Fibroblast of skin of scalp (primary cell): ENCODE measurements at regions not wholly inside any gene's neighbourhood (a gene's known extent, or its start where the extent isn't known, plus 50 kb on each side); places are given as distances from the start of the nearest gene placed in this dataset.
"Not testable (repeated sequence)": the region's sequence is repeated elsewhere in the genome, so short reads cannot be mapped to it uniquely, and the experiment has no call there.

ENCODE experiments used
- DNase-seq: peaks from one replicate; pipeline ENCODE4 v3.0.0-alpha.2; 2013

DNA sequence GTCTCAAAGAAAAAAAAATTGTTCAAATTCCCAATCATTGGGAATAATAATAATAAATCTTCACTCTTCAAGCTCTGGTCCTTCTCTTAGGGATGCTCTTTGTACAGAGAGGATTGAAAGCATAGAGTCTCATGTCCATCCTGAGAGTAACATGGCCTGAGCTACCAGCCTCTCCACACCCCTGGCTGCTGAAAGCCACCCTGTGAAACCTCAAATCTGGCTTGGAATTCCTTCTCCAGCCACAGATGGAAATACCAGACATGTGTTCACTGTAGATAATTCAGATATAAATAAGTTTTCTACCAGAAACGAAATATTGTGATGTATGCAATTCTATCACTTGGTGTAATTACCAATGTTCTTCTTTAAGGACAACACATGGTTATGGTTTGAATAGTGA is 140.6 kb downstream of the ARSF start:
- no peak for DNase-seq

DNA sequence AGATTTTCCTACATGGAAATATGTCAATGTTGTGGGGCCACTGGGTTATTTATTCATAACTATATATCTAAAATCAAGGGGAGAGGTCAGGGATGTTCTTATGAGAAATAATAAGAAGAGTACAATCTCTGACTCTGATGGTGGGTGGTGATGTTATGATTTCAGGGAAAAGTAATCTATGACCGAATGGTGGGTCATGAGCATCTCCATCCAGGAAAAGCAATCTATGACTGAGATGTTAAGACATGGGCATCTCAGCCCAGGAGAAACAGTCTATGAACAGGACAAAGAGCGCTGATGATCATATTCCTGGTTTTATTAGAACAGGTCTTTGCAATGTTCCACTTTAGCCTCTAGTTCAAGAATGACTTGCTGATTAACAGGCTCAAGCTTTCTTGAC is 137.1 kb downstream of the ARSF start:
- no peak for DNase-seq

DNA sequence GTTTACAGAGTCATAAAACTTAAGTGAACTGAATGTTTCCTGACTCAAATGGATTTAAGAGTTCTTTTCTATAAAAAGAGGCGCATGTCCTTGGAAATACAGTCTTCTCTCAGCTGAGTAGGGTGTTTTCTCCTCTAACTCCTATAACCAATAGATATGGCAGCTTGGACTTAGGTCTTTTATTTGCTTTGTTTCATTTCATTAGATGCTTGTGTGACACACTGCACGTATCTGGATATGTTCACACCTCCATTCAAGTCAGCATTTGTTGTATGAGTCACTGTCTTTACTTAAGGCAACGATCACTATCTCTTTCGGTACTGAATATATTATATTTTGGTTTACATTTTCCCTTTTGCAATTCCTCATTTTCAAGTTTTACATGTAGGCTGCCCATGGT is 136.6 kb downstream of the ARSF start:
- DNase-seq = no peak

DNA sequence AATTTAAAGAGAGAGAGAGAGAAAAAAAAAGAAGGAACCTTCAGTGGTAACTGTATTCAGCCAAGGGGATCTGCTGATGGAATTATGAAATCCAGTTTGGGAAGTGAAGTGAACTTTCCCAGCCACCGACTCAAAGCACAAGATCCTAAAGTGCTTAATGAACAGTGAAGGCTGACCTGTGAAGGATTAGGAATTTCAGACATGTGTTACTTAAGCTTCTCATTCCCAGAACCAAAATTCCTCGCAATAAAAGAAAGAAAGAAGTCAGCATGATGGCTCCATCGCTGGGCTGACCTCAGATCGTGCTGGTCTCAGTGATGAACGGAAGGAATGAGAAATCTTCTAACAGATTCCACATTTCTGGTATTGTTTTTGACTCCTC is 135.2 kb downstream of the ARSF start:
- peak; percentile 73 for DNase-seq

DNA sequence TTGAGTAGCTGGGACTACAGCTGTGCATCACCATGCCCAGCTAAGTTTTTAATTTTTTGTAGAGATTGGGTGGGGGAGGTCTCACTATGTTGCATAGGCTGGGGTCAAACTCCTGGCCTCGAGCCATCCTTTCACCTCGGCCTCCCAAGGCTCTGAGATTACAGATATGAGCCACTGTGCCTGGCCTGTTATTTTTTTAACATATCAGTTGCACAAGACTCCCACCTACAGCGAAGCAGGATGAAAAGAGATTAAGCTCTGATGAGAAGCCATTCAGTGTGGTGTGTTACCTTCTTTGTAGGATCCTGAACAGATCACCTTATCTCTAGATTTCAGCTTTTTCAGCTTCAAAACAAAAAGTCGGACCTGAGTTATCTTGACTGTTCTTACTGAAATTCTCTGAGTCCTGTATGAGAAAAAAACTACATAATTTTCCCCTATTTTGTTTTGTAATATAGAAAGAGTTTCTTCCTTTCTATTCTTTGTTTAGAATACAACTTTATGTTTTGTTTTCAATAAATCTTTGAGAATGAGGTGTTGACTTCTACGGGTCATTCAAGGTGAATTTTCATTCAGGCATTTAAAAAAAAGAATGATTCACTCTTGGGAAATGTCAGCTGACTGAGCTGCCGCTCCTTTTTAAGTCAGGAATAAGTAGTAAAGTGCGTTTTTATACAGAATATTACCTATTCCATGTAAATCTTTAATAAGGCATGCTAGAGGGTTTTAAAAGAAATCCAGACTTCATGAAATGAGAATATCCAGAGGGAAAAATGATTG is 134.6 kb downstream of the ARSF start:
- peak; percentile 29 for DNase-seq

DNA sequence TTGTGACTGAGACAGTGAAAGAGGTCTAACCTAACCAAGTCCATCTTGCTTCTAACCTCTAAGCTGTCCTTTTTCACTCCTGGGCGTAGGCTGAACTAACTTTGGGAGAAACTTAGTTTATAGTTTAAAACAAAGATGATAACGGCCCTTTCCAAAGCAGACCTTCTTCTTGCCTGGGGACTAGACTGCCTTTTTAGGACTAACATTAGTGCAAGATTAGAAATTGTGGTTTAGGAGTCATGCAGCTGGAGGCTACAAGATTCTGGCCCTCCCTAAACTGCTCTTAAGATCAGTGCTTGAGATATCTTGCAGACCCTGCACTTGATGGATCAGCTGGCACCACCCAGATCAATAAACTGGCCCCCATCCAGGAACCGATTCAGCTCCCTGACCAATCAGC is 130.9 kb downstream of the ARSF start:
- DNase-seq = not testable (repeated sequence)

DNA sequence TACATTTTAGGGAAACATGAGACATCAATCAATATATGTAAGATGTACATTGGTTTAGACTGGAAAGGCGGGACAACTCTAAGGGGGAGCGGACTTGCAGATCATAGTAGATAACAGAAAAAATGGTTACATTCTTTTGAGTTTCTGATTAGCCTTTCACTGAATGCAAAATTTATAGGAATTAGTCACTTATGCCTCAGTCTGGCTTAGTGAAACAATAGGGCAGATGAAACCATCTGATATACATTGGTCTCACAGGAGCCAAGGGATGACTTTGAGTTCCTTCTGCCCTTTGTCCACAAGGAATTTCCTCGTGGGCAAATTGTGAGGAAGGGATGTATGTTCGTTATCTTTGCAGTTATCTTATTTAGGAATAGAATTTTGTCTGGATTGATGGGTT is 128.2 kb downstream of the ARSF start:
- no peak for DNase-seq

DNA sequence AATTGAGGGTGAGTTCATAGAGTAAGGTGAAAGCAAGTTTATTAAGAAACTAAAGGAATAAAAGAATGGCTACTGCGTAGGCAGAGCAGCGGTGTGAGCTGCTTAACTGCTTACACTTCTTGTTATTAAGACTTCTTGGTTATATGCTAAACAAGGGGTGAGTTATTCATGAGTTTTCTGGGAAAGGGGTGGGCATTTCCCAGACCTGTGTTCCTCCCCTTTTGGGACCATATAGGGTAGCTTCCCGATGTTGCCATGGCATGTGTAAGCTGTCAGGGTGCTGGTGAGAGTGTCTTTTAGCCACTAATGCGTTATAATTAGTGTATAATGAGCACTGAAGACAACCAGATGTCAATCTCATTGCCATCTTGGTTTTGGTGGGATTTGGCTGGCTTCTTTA is 126.5 kb downstream of the ARSF start:
- no peak for DNase-seq

DNA sequence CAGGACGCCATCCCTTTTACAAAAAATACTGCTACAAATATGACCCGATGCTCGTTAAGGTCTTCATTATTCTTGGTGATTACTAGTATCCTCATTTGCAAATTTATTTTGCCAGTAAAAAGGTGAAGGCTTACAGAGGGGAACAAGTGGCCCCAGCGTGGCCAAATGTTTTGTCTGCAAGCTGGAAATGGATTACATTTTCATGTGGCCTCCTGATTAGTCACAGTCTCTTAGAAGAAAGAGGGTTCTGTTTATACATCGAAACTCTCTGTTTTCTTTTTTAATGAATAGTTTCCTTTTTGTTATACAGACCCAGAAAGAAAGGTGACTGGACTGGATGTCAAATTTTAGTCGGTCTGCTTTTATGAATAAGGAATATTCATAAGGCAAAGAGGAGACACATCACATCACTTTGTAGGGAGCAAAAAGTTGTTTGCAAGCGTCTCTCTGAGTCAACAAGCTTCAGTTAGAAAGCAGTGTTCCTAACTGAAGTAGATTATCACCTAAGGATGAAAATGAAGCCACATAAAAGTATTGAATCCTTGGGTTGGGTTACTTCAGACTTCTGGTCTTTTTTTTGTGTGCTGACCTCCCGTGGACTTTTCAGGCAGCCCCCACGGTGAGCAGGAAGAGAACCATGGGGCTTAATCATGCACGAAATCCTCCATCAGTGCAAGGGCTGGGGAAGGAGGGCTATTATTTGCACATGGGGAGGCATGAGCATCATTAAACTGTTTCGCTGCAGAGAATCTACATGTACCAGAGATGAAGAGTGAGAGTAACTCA is 125.6 kb downstream of the ARSF start:
- no peak for DNase-seq

DNA sequence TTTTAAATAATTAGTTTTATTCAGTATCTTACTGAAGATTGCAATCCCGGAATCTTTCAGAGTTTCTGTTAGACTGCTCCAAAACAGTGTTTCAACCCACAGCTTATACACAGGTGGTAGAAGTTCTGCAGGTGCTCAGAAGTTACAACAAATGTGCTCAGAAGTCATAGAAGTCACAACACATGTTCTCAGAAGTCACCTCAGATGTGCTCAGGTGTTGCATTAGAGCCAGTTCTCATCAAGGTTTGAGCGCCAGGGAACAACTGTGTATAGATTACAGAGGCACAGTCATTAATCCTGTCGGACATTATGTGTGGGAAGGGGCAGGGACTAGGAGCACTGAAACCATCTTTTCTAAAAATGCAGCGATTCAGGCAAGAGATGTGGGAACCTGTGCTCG is 124.5 kb downstream of the ARSF start:
- no peak for DNase-seq
